ENCODE measurements at regions not wholly inside any gene's neighbourhood (a gene's known extent, or its start where the extent isn't known, plus 50 kb on each side); places are given as distances from the start of the nearest gene placed in this dataset.

GRCh38 chr5:116908537-116908936 is 333.9 kb upstream of the SEMA6A start:
- TF ChIP-seq POLR2AphosphoS5 (IDR thresholded peaks at IDR 0.05) (no peak), CTCF (IDR thresholded peaks at IDR 0.05 in 8 of 11, conservative IDR thresholded peaks at IDR 0.05 in 3 of 11) (no peak)

All from spleen (tissue), 7 donors.